GM19438 (cell line): ENCODE measurements at regions not wholly inside any gene's neighbourhood (a gene's known extent, or its start where the extent isn't known, plus 50 kb on each side); places are given as distances from the start of the nearest gene placed in this dataset.

Experiments
- ATAC-seq: cut with Tn5 transposase; IDR thresholded peaks from one replicate; pipeline ENCODE4 v1.9.1; 2021; ENCODE audit warnings: low read depth; ENCODE audit not compliant: unreplicated experiment

GRCh38 chr13:53200498-53201453, 172.2 kb downstream of the OLFM4 start:
- ATAC-seq, result no peak

- no peak for ATAC-seq
Observed at GRCh38 chr13:53201454-53202225, 173.0 kb downstream of the OLFM4 start.

GRCh38 chr13:53204598-53204997, 176.0 kb downstream of the OLFM4 start:
- ATAC-seq, result no peak

- ATAC-seq, result no peak
Observed at GRCh38 chr13:53206455-53206854, 177.8 kb downstream of the OLFM4 start.

GRCh38 chr13:53207556-53207955, 178.9 kb downstream of the OLFM4 start:
- no peak for ATAC-seq

GRCh38 chr13:53214433-53214832, 185.8 kb downstream of the OLFM4 start:
- ATAC-seq, result no peak

- ATAC-seq, result no peak
Observed at GRCh38 chr13:53215563-53215962, 186.9 kb downstream of the OLFM4 start.

GRCh38 chr13:53216773-53217172, 188.2 kb downstream of the OLFM4 start:
- ATAC-seq, result no peak

- no peak for ATAC-seq
Observed at GRCh38 chr13:53217194-53217593, 188.6 kb downstream of the OLFM4 start.

- no peak for ATAC-seq
Observed at GRCh38 chr13:53220038-53220437, 191.4 kb downstream of the OLFM4 start.

GRCh38 chr13:53237696-53238095, 209.1 kb downstream of the OLFM4 start:
- no peak for ATAC-seq

- ATAC-seq, result no peak
Observed at GRCh38 chr13:53238261-53238660, 209.6 kb downstream of the OLFM4 start.

GRCh38 chr13:53240401-53241025, 211.9 kb downstream of the OLFM4 start:
- no peak for ATAC-seq

GRCh38 chr13:53241891-53242348, 213.3 kb downstream of the OLFM4 start:
- no peak for ATAC-seq

GRCh38 chr13:53249236-53249635, 220.6 kb downstream of the OLFM4 start:
- no peak for ATAC-seq

- ATAC-seq, result peak; percentile 77
Observed at GRCh38 chr13:53250272-53250875, 221.8 kb downstream of the OLFM4 start.

- no peak for ATAC-seq
Observed at GRCh38 chr13:53250977-53251376, 222.4 kb downstream of the OLFM4 start.

GRCh38 chr13:53254500-53254899, 225.9 kb downstream of the OLFM4 start:
- no peak for ATAC-seq

- no peak for ATAC-seq
Observed at GRCh38 chr13:53255795-53256194, 227.2 kb downstream of the OLFM4 start.

- no peak for ATAC-seq
Observed at GRCh38 chr13:53260594-53260993, 232.0 kb downstream of the OLFM4 start.
